Body of pancreas (tissue), 4 donors: ENCODE measurements at regions not wholly inside any gene's neighbourhood (a gene's known extent, or its start where the extent isn't known, plus 50 kb on each side); places are given as distances from the start of the nearest gene placed in this dataset.

Experiments
- CTCF ChIP-seq, 7 experiments: fragments of 450-650 bp in 4 of 7; fragments of 200-600 bp in 3 of 7; sonication (generic) in 3 of 7; IDR thresholded peaks; one replicate each; pipeline ENCODE4 v1.5.1; 2016 to 2019; ENCODE audit warnings: antibody characterized with exemption in 7 of 7
- POLR2A ChIP-seq, 3 donors: fragments of 450-650 bp; IDR thresholded peaks; one replicate each; pipeline ENCODE4 v1.6.1; 2016; ENCODE audit warnings: antibody characterized with exemption in 3 of 3, mild to moderate bottlenecking in 2 of 3

- TF ChIP-seq CTCF (IDR thresholded peaks at IDR 0.05) (no peak), POLR2A (IDR thresholded peaks at IDR 0.05) (no peak)
Observed at GRCh38 chr12:24444634-24445033, 495.2 kb upstream of the SOX5 start.
